Activated CD8-positive, alpha-beta T cell treated with anti-CD3 and anti-CD28 coated beads for 36 hours (primary cell): ENCODE measurements at regions not wholly inside any gene's neighbourhood (a gene's known extent, or its start where the extent isn't known, plus 50 kb on each side); places are given as distances from the start of the nearest gene placed in this dataset.

Experiments used
- ATAC-seq: fragments of 200-7000 bp; cut with Tn5 transposase; one replicate; pipeline ENCODE4 v1.10.0; 2021; ENCODE audit warnings: mild to moderate bottlenecking, moderate library complexity
- CTCF ChIA-PET: fragments of 350-600 bp; sonication (Branson Sonifier 250); formaldehyde crosslinking; loops from one replicate; lab custom pipeline; 2021; ENCODE audit warnings: antibody characterized with exemption; lab: Charles Lee
- POLR2A ChIA-PET: fragments of 350-600 bp; sonication (Branson Sonifier 250); formaldehyde crosslinking; loops from one replicate; lab custom pipeline; 2021; ENCODE audit warnings: antibody characterized with exemption; lab: Charles Lee
- DNase-seq: peaks from one replicate; pipeline ENCODE4 v3.0.0-alpha.2; 2020
- H3K27ac Mint-ChIP-seq: one replicate; pipeline ENCODE4 v1.8.0; 2021; ENCODE audit warnings: mild to moderate bottlenecking, mixed read lengths
- H3K27me3 Mint-ChIP-seq: one replicate; pipeline ENCODE4 v1.8.0; 2021; ENCODE audit warnings: mixed read lengths
- H3K36me3 Mint-ChIP-seq: one replicate; pipeline ENCODE4 v1.8.0; 2021; ENCODE audit warnings: low read depth, mixed read lengths
- H3K4me1 Mint-ChIP-seq: one replicate; pipeline ENCODE4 v1.8.0; 2021; ENCODE audit warnings: low read depth, mixed read lengths
- H3K4me3 Mint-ChIP-seq: one replicate; pipeline ENCODE4 v1.8.0; 2021; ENCODE audit warnings: mild to moderate bottlenecking, moderate library complexity, mixed read lengths
- H3K9me3 Mint-ChIP-seq: one replicate; pipeline ENCODE4 v1.8.0; 2021; ENCODE audit warnings: mixed read lengths
- CTCF ChIP-seq: fragments of 200-600 bp; IDR thresholded peaks from one replicate; pipeline ENCODE4 v1.8.0; 2022; ENCODE audit warnings: antibody characterized with exemption, mild to moderate bottlenecking
- intact Hi-C: fragments of 100-400 bp; cut with micrococcal nuclease; formaldehyde crosslinking; loops from one replicate; pipeline ENCODE4 v1.10.0; 2022

- H3K27ac Mint-ChIP-seq = no peak overlapping the region
- intact Hi-C loops = no loop called here
- H3K9me3 Mint-ChIP-seq = peaks cover 1% of the 10 kb centered on the region
- no peak for TF ChIP-seq CTCF
- DNase-seq (no peak), ATAC-seq (no peak)
- H3K36me3 Mint-ChIP-seq = no peaks in the 10 kb centered on the region
- H3K27me3 Mint-ChIP-seq = no peaks in the 10 kb centered on the region
- H3K4me1 Mint-ChIP-seq = no peaks in the 10 kb centered on the region
- POLR2A ChIA-PET = no interaction called here
- H3K4me3 Mint-ChIP-seq = no peak overlapping the region
- CTCF ChIA-PET = no interaction called here
Measured at GRCh38 chr18:37965572-37965970, 400.0 kb upstream of the CELF4 start.

GRCh38 chr18:37964885-37965571, 399.4 kb upstream of the CELF4 start:
- no peak overlapping the region for H3K27ac Mint-ChIP-seq
- intact Hi-C loops = no loop called here
- H3K27me3 Mint-ChIP-seq = no peaks in the 10 kb centered on the region
- no peak for TF ChIP-seq CTCF
- no peaks in the 10 kb centered on the region for H3K4me1 Mint-ChIP-seq
- H3K9me3 Mint-ChIP-seq = peaks cover 1% of the 10 kb centered on the region
- CTCF ChIA-PET = no interaction called here
- POLR2A ChIA-PET = no interaction called here
- no peak for ATAC-seq
- H3K36me3 Mint-ChIP-seq = no peaks in the 10 kb centered on the region
- H3K4me3 Mint-ChIP-seq = no peak overlapping the region
- DNase-seq = no peak

DNA sequence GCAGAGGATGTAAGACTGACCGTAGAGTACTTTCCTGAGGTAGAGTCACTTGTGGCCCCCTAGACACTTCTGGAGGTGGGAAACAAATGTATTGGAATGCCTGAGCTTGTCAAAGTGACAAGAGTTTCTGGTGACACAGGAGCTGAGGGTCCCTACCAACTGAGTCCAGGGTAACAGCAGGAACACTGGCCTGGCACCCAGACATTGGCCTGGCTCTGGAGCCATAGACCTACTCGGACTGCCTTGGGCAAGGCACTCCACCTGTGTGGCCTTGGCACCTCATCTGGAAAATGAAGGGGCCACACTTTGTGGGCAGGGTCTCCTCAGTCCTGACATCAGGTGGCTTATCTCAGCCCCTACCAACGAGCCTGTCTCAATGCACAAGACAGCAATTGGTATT, 398.2 kb upstream of the CELF4 start:
- no peaks in the 10 kb centered on the region for H3K36me3 Mint-ChIP-seq
- POLR2A ChIA-PET = no interaction called here
- intact Hi-C loops = no loop called here
- no peak for DNase-seq
- H3K27me3 Mint-ChIP-seq = no peaks in the 10 kb centered on the region
- no peak for ATAC-seq
- CTCF ChIA-PET = no interaction called here
- no peaks in the 10 kb centered on the region for H3K4me1 Mint-ChIP-seq
- no peak overlapping the region for H3K27ac Mint-ChIP-seq
- peaks cover 1% of the 10 kb centered on the region for H3K9me3 Mint-ChIP-seq
- TF ChIP-seq CTCF = no peak
- no peak overlapping the region for H3K4me3 Mint-ChIP-seq

DNA sequence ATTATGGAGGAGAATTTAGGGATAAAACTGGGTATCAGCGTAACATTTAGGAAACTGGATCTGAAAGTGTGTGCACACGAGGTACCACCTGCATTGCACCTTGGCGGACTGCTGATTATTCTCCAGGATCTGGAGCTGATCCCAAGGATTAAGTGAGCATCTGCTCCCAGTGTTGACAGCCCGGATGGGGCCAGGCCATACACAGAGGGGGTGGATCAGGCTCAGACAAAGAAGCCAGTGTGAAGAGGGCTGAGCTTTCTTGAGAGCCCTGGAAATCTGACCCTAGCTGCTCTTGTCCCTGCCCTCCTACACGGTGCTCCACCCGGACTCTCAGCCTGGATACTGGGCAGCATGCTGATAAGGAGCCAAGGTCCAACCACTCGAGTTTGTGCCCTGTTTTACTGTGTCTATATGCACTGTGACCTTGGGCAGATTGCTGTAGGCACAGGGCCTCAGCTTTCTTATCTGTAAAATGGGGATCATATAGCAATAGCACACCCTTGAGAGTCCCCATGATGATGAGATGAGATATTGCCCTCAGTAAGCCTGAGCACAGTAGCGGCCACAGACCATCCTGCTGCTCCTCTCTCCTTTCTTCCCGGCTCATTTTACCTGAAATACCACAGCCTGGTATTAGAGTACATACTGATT, 396.8 kb upstream of the CELF4 start:
- Mint-ChIP-seq H3K4me1 (no peaks in the 10 kb centered on the region), H3K27me3 (no peaks in the 10 kb centered on the region), H3K4me3 (no peak overlapping the region), H3K9me3 (peaks cover 1% of the 10 kb centered on the region), H3K36me3 (no peaks in the 10 kb centered on the region), H3K27ac (no peak overlapping the region)
- ChIA-PET POLR2A (no interaction called here), CTCF (no interaction called here)
- no peak for DNase-seq
- ATAC-seq = no peak
- intact Hi-C loops = no loop called here
- TF ChIP-seq CTCF = no peak

- H3K27me3 Mint-ChIP-seq = no peaks in the 10 kb centered on the region
- ChIA-PET POLR2A (no interaction called here), CTCF (no interaction called here)
- no peak overlapping the region for H3K4me3 Mint-ChIP-seq
- no peak for TF ChIP-seq CTCF
- no peak overlapping the region for H3K27ac Mint-ChIP-seq
- no peaks in the 10 kb centered on the region for H3K36me3 Mint-ChIP-seq
- DNase-seq (no peak), ATAC-seq (no peak)
- H3K4me1 Mint-ChIP-seq = no peaks in the 10 kb centered on the region
- H3K9me3 Mint-ChIP-seq = peaks cover 1% of the 10 kb centered on the region
- intact Hi-C loops = no loop called here
Measured at GRCh38 chr18:37958499-37958898, 392.9 kb upstream of the CELF4 start.
